Suppressor macrophage treated with lipopolysaccharide for 4 hours (primary cell): ENCODE measurements at regions not wholly inside any gene's neighbourhood (a gene's known extent, or its start where the extent isn't known, plus 50 kb on each side); places are given as distances from the start of the nearest gene placed in this dataset.
"Not testable (repeated sequence)": the region's sequence is repeated elsewhere in the genome, so short reads cannot be mapped to it uniquely, and the experiment has no call there.

Experiments
- DNase-seq: peaks from one replicate; pipeline ENCODE4 v3.0.0-alpha.2; 2020

- no peak for DNase-seq
These were observed 51.8 kb upstream of the ENPEP start for GRCh38 chr4:110424144-110424543.

- DNase-seq, result no peak
These were observed 57.3 kb upstream of the ENPEP start for GRCh38 chr4:110418641-110419040.

GRCh38 chr4:110417136-110417535, 58.8 kb upstream of the ENPEP start:
- DNase-seq, result no peak

GRCh38 chr4:110415478-110415877, 60.5 kb upstream of the ENPEP start:
- no peak for DNase-seq

DNA sequence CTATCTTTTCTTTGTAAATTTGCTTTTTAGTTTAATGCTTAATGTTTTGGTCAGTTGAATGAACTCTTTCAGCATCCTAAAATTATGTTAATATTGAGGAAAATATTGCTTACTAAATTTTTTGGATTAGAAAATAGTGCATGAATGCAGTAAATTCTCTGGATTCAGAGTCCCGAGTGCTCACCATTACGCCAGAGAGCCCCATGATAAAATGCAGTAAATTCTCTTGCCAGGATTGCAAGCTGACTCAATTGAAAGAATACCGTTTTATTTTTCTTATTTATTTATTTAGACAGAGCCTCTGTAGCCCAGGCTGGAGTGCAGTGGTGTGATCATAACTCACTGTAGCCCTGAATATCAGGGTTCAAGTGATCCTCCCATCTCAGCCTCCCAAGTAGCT, 60.9 kb upstream of the ENPEP start:
- DNase-seq, result no peak

DNA sequence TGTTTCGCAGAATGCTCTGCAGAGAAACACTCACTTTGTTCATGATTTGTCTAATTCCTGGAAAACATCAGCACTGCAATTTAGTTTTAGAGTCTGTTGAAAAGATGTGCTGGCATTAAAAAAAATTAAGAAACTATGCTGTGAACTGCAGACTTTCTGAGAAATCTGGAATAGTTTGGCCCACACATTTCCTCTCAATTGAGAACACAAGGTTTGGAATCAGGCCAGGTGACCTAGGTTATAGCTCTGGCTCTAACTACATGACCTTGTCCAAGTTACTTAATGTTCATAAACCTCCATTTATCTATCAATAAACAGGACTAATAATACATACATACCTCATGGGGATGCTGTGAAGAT, 61.4 kb upstream of the ENPEP start:
- no peak for DNase-seq

GRCh38 chr4:110413807-110414560, 62.0 kb upstream of the ENPEP start:
- not testable (repeated sequence) for DNase-seq

- DNase-seq, result no peak
These were observed 63.4 kb upstream of the ENPEP start for GRCh38 chr4:110412354-110413065.

DNA sequence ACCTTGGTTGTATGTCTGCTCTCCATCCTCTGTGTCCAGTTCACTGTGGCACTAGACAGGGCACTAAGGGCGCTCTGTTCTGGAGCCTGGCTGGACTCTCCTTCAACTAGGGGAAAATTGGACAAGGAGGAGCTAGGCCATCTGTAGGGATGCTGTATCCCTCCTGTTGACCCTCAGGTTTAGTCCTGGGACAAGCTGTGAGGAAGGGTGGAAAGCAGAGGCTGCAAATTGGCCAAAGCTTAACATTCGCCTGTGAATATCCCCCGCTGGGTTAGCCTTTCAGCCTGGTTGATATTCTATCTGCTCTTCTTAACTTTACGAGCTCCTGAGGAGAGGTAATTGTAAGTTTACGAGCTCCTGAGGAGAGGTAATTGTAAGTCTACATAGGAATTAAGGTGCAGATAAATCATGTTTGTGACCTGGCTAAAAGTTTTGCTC, 64.4 kb upstream of the ENPEP start:
- DNase-seq, result no peak

- not testable (repeated sequence) for DNase-seq
These were observed 64.9 kb upstream of the ENPEP start for GRCh38 chr4:110410853-110411573.

DNA sequence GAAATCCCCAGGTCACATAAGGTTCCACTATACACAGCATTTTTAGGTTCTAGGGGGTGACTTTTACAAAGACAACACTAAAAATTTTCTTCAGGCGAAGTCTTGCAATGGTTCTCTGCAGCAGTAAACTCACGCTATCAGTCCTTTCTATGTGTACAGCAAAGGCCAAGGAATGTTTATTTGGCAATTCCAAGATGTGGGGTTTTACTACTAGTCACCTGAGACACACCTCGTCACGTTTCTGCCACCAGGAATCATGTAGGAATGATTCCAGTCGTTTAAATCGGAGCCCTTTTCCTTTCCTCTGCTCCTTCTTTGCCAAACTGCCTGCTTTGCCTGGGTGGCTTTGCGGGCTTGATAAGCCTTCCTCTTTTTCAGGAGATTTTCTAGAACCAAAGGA, 75.9 kb upstream of the ENPEP start:
- no peak for DNase-seq

DNA sequence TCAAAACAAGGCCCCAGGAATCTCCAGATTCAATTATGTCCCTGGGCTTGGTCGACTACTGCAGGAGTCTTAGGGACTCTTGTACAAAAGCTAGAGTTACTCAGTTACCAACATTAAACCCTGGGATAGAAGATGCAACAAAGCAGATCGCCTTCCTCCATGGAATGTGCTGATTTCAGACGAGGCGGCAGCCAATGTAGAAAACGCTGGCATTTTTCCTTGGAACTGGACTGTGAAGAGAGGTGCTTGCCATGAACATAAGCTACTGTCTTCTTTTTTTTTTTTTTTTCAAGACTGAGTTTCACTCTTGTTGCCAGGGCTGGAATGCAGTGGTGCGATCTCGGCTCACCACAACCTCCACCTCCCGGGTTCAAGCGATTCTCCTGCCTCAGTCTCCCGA, 76.9 kb upstream of the ENPEP start:
- not testable (repeated sequence) for DNase-seq

DNA sequence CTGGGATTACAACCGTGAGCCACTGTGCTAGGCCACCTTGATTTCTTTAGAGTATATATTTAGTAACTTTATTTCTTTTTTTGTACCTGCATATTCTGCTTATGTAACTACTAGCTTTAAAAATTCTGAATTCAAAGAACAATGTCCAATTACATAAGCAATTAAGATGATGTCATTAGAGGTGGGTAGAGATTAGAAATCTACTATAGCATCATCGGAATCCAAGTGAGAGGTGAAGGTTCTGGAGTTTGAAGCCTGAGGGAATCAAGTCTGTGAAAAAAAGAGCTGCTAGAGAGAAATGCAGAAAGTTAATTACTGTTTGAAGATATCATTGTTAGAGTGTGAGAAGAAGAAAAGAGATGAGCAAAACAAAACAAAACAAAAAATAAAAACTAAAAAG, 79.0 kb upstream of the ENPEP start:
- no peak for DNase-seq

- no peak for DNase-seq
These were observed 80.5 kb upstream of the ENPEP start for GRCh38 chr4:110395421-110395820.

GRCh38 chr4:110394871-110395270, 81.1 kb upstream of the ENPEP start:
- DNase-seq, result no peak

DNA sequence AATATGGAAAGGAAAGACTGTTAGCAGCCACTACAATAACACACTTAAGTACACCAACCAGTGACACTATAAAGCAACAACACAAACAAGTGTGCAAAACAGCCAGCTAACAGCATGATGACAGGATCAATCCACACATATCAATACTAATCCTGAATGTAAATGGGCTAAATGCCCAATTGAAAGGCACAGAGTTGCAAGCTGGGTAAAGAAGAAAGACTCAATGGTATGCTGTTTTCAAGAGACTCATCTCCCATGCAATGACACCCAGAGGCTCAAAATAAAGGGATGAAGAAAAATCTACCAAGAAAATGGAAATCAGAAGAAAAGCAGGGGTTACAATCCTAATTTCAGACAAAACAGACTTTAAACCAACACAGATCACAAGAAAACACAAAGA, 94.2 kb upstream of the ENPEP start:
- no peak for DNase-seq

DNA sequence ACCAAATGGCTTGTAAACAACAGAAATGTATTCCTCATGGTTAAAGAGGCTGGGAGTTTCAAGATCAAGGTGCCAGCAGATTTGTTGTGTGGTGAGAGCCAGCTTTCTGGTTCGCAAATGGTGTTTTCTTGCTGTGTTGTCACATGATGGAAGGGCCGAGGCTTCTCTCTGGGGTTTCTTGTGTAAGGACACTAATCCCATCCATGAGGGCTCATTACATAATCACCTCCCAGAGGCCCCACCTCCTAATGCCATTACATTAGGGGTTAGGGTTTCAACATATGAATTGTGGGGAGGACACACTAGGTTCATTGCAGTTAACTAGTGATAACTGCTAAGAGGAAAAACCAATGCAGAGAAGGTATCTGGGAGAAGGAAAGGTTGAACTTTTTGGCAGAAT, 103.5 kb upstream of the ENPEP start:
- no peak for DNase-seq

DNA sequence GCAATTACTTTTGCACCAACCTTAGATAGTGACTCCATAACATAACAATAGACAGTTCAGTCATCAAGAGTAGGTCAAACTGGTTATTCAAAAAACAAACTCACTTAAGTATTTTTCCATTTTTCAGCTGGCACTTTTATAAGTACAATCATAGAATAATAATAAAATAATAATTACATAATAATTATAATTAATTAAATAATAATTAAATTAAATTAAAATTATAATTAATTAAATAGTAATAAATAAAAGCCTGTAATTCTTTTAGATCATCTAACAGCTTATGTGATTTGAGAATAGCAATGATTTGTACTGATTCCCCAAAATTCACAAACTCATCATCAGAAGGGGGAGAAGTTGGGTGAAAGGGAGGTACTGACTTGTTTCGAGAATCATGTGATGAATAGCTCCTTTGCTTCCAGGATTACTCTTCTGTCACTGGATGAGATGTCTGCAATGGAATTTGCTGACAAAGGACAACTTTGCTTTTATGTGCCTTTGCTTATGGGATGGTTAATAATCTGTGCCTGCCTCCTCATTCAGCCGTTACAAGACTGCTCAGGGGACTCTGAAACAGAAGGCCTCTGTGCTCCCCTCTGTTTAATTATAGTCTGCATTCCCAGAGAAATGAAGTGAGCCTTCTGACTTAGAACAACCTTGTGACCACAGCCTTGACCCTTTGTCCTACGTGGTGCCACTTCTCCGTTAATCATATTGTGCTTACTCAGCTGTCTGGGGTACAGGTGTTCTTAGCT, 104.8 kb upstream of the ENPEP start:
- no peak for DNase-seq

GRCh38 chr4:110368409-110368808, 107.5 kb upstream of the ENPEP start:
- no peak for DNase-seq

DNA sequence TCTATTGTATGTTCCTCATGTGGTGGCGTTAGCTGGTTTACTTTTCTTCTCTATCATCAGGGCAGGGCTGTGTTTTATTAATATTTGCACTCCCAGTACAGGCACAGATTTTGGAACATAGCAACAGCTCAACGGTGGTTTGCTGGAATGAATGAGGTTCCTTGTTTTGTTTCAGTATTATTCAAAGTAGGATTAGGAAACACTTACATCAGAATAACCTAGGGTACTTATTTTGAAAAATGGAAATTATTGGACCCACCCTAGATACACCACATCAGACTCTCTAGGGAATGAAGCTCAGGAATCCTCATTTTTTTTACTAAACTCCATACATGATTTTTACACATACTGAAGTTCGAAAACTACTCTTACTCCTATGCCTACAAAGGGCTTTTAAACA, 108.8 kb upstream of the ENPEP start:
- DNase-seq, result no peak

DNA sequence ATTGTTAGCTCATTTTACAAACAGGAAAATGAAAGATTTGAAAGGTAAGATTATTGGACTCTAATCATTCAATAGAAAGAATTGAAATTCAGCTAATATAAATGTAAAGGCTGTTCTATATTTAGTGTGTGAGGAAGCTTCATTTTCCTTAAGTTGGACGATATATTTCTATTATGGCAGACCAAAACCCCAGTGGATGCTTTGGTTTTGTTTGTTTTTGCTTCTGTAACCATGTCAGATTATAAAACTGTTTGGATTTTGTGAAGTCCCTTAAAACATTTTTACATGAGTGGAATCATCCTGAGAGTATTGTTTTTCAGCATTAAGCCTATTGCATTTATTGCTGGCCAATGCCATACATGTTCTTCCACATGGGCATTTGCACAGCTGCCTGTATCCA, 110.2 kb upstream of the ENPEP start:
- DNase-seq, result no peak

DNA sequence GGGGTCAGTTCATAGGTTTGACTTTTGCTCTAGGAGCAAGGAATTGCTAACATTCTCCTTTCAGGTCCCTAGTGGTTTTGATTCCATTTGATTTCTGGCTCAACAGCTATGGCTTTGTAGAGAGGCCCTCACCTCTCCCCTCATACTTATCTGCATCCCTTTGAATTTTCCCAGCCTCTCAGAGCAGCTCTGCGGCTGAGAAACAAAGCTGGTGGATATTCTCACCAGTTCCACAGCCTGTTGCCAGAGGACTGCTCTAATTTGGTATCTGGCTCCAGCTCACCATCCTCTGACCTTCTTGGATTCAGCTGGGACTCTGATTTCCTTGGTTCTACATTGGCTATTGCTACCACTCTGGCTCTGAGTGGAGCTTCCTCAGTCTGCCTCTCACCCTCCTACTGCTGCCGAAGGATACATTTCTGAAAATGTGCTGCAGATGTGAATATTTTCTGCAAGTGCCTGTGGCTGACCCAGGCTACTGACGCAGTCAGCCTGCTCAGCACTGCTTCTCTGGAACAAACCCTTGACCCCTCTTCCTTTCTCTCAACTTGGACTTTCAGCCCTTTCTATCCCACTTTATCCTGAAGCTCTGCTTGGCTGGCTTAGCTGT, 110.9 kb upstream of the ENPEP start:
- DNase-seq, result no peak

- DNase-seq, result no peak
These were observed 114.0 kb upstream of the ENPEP start for GRCh38 chr4:110361921-110362320.
